Jurkat, Clone E6-1 (cell line): ENCODE measurements at regions not wholly inside any gene's neighbourhood (a gene's known extent, or its start where the extent isn't known, plus 50 kb on each side); places are given as distances from the start of the nearest gene placed in this dataset.

Experiments
- DNase-seq: peaks from one replicate; pipeline ENCODE4 v3.0.0-alpha.2; 2011; ENCODE audit warnings: low read depth, low spot score
- H3K4me3 ChIP-seq: 2 replicates; pipeline ENCODE4 v1.5.1; 2011; ENCODE audit warnings: mild to moderate bottlenecking, low read length, control low read depth, moderate library complexity

DNA sequence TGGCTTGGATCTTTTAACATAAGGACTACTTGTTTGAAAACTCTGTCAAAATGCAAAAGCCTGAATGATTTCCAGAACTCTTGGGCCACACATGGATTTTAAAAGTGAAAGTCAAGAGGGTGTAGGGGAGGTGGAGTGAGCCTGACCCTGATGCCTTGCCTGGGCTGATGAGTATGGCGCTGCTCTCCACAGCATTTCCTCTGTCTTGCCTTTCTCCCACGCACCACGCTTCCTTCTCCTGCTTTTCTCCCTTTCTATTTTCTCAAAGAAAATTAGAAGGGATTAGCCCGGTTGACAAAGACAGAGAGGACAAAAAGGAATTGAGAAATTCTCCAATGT is 207.0 kb upstream of the CCDC68 start:
- no peak overlapping the region for H3K4me3 ChIP-seq
- no peak for DNase-seq

DNA sequence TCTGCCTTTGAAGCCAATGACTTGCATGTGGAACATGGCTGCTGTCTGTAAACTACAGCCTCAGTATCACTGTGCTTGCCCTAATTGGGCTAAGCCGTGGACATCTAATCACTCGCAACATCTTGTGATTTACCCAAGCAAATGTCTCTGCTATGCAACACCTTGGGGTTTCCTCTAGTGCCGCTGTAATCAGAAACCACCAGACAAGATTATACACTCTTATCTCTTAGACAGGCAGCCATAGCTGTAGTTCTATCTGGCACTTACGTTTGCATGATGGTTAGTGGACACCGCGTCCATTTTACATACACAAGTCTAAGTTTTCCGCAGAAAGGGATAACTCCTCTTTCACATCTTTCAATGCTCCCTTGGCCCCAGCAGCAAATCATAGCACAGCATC is 204.3 kb upstream of the CCDC68 start:
- H3K4me3 ChIP-seq: no peak overlapping the region
- DNase-seq: no peak

DNA sequence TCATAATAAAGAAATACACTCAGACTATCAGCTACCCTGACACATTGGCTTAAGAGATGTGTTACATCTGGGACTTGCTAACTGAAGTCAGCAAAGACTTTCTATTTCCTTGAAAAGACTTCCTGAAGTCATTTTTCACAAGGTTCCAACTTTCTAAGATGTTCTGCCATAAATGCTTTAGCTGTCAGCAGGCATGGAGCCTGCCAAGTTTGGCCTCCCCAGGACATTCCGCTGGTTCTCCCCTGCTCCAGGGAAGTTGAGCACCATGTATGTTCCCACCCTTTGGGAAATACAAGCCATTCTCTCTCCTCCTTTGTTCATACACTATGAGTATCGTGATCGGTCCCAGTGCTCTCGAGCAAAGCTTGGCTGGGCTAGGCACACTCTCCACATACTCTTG is 202.7 kb upstream of the CCDC68 start:
- H3K4me3 ChIP-seq: no peak overlapping the region

DNA sequence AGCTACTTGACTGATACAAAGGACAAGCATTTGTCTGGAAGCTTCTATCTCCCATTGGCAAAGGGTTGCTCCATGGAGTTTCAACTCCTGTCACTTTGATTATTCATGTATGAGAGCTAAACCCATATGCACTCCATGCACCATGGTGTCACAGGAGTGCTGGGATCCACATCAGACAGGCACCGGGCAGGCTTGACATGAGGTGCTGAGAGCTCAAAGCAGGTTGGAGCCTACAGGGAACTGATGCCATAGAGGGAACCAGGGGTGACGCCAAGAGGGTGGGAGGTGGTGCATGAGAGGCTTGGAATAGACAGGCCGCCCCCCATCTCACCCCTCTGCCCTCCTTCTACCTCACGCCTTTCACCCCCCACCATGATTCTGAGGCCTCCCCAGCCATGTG is 199.8 kb upstream of the CCDC68 start:
- DNase-seq: no peak
- no peak overlapping the region for H3K4me3 ChIP-seq

More for the DNA sequence above, 202.7 kb upstream of the CCDC68 start:
- no peak for DNase-seq

DNA sequence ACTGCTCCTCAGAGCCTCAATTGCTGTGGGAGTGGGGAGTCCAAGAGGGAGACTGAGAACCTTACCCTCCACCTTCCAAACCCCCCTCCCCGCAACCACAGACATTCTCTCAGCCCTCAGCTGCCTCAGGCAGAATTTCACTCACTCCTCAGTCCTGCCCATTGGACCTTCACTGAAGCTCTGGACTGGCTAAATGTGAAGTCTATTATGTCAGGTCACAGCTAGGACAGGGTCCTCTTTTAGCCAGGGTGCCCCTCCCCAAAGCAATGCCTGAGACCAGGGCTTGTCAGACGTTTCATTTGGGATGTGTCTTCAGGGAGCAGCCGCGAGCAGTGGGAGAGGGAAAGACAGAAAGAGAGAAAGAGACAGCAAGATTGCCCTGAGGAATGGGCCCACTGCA is 199.3 kb upstream of the CCDC68 start:
- no peak overlapping the region for H3K4me3 ChIP-seq
- DNase-seq: no peak

DNA sequence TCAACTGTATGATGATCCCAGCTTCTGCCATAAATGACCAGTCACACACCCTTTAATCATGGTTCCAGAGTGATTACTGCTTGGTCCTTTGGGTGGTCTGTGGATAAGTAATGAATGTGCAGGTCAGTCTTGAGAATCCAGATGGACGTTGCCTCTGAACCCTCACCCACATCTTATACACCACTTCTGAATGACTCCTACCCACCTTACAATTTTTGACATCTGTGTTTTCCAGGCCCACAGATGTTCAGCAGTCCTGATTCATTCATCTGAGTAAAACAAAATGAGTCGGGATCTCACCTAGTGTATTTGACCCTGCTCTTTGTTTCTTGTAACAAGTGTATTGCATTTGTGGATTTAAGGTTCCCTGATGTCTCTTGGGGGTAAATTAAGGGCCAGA is 194.1 kb upstream of the CCDC68 start:
- DNase-seq: no peak
- H3K4me3 ChIP-seq: no peak overlapping the region

DNA sequence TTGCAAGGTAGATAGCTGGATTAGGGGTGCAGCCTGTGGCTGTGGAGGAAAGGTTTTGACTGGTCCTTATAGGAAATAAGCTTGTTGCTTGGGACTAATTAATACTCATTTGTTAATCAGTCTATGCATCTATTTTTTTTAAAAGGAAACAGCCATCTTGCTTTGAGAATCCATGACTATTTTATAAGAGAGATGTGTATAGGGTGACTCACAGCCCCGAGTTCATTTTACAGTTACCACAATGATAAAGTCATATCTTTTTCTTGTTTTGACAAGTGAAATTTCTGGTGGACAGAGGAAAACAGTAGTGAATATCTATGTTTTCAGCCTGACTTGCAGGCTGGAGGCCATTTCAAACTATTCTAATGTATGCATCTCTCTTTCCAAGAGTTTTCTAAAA is 193.5 kb upstream of the CCDC68 start:
- no peak overlapping the region for H3K4me3 ChIP-seq
- DNase-seq: no peak

DNA sequence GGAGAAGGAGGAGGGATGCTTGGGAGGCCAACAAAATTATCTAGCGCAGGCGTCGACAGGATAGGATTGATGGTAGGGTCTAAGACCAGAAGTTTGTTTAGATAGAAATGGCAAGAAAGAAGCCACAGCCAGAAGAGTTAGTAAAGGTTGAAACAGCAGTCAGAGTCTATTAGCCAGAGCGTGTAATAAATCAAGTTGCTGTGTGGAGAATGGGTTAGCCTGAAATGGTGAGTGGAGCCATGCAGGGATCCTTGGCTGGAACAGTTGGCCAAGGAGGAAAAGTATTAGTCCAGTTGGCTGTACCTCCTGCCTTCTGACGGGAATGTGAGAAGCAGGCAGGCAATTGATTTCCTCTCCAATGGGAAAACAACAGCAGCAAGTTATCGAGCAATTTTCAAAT is 190.7 kb upstream of the CCDC68 start:
- no peak for DNase-seq

DNA sequence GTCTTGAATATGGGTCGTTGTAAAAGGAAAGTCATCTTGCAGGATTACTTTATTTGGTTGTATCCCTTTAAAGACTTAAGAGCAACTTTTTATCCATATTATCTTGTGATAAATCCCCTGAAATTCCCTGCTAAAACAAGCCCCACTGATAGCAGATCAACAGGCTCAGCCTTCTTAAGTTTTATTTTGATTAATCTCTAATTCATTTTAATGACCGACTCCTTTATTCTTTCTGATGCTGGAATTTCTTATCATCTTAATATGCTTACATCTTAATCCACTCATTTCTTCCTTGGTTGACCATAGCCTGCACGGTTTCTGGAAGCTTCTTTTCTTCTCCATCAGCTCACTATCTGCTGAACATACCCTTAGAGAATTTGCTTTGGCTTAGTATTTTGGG is 188.5 kb upstream of the CCDC68 start:
- no peak overlapping the region for H3K4me3 ChIP-seq
- DNase-seq: no peak

More for the DNA sequence above, 190.7 kb upstream of the CCDC68 start:
- H3K4me3 ChIP-seq: no peak overlapping the region

DNA sequence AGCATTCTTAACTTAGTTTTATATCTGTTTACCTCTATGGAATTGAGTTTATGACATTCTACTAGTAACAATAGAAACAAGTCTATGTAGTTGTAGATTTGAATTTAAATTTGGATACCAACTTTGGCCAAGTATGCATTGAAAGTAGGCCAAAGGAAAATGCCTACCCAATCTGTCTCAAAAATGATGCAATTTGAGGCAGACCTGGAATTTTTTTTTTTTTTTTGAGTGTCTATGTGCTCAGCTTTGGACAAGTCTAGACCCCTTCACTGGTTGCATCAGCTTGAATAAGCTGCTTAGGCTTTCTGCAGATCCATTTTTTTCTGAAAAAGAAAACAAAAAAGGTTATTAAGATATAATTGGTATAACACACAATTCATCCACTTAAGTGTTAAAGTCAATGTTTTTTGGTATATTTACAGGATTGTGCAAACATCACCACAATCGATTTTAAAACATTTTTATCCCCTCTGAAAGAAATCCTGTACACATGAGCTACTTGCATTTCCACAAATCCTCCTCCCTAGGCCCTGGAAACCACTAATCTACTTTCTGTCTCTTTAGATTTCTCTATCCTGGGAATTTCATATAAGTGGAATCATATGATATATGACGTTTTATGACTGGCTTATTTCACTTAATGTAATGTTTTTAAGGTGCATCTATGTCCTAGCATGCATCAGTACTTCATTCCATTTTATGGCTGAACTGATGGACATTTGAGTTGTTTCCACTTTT is 185.1 kb upstream of the CCDC68 start:
- no peak overlapping the region for H3K4me3 ChIP-seq
- DNase-seq: no peak

DNA sequence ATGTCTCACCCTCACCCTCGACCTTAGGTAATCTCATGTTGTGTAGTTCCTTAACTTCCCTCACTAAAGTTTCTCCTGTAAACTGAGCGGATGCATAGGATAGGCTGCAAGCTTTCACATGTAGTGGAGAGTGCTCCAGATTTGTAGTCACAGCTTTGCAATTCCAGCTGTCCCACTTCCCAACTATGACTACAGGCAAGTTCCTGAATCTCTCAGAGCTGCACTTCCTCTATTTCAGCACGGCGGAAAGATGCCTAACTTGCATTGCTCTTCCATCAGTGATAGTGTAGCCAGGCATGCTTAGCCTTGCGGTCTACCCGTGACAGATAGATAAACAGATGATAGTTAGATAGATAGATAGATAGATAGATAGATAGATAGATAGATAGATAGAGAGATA is 183.1 kb upstream of the CCDC68 start:
- no peak overlapping the region for H3K4me3 ChIP-seq
- no peak for DNase-seq

DNA sequence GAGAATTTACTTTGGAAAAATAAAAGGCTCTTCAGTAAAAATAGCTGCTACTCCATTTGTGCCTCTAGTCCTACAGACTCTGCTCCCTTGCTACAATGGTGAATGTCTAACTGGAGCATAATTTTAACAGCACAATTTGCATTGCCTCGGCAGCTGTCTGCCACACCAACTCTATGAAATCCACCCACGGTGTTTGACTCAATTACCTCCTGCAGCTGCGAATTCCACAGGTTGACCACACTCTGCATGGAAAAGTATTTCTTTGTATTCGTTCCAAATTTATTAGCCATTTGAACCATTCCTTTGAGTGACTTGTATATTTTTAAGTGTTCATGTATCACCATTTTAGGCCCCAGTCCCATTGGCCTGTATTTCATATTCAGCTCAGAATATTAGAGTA is 182.1 kb upstream of the CCDC68 start:
- DNase-seq: no peak
- no peak overlapping the region for H3K4me3 ChIP-seq

DNA sequence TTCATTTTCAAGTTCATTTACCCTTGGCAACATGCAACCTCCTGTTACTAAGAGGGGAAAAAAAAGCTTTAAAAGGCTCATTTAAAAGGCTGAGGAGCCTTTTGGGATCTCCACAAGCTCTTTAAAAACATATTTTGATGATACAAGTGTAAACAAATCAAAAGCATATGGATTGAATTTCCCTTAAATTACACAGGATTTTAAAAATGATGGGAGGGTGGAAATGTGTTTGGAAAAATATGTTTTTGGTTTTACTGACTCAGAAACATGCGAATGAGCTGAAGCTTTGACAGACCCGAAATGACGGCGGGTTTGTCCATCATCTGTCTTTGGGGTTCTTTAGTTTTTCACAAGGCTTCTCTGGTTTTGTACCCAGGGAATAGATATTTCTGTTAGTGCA is 180.6 kb upstream of the CCDC68 start:
- no peak overlapping the region for H3K4me3 ChIP-seq
- DNase-seq: no peak

DNA sequence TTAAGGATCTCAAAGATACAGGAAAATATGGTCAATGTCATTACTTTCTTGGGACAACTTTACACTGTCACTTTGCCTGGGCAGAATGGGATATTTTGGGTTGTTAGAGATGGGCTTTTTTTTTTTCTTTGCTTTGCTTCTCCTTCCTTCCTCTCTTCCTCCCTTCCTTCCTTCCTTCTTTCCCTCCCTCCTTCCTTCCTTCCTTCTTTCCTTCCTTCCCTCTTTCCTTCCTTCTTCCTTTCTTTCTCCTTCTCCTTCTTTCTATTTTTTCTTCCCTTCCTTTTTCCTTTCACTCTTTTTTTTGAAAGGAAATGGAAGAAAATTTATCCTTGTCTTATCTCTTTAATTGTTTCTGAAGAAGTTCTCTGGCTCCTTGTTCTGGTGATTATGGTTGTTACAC is 180.0 kb upstream of the CCDC68 start:
- no peak for DNase-seq
- no peak overlapping the region for H3K4me3 ChIP-seq

DNA sequence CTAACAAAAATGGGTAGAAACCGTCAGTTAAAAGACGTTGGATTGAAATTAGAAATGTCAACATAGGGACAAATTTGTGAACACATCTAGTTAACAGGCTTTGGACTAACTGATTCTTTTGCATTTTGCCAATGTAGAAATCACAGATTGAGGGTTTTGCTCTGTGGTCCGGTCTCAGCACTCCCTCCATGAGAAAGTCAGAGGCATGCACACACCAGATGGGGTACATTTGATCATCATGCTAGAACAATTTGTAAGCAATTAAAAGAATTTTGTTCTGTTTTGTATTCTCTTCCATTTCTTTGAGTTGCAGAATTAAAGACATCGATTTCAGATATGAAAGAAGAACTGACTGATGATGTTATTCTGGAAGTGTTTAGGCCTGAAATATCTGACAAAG is 179.1 kb upstream of the CCDC68 start:
- no peak overlapping the region for H3K4me3 ChIP-seq
- DNase-seq: no peak

DNA sequence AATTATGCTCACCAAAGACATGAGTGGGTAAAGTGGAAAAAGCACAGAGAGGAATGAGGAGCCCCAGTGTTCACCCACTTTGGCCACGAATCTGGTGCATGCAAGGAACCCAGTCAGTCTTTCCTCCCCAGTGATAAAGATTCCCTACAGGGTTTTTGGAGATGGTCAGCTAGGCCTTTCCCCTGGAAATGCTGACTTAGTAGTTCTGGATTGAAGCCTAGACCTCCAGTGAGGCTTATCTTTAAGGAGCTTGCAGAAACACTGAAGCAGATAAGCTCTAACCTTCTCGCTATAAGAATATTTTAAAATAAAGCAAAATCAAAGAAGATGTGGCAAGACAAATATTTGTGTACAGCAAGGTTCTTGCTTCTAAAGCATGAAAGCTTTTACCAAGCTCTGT is 178.3 kb upstream of the CCDC68 start:
- H3K4me3 ChIP-seq: no peak overlapping the region
- DNase-seq: no peak

DNA sequence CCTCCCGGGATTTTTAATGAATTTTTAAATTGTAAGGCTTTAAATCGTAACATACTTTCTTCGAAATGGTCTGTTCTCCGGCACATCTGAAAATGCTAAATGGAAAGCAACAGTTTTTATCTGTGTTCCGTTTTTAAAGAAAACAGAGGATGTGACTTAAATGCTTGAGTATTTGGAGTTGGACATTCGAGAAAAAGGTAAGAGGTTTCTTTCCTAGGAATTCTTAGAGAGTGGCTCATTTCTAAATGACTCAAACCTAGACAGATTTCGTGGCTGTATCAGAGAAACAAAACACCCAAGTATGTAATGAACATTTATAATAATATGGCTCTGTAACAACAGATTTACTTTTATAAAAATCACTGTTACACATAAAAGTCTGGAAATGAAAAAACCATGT is 177.6 kb upstream of the CCDC68 start:
- DNase-seq: no peak
- H3K4me3 ChIP-seq: no peak overlapping the region

DNA sequence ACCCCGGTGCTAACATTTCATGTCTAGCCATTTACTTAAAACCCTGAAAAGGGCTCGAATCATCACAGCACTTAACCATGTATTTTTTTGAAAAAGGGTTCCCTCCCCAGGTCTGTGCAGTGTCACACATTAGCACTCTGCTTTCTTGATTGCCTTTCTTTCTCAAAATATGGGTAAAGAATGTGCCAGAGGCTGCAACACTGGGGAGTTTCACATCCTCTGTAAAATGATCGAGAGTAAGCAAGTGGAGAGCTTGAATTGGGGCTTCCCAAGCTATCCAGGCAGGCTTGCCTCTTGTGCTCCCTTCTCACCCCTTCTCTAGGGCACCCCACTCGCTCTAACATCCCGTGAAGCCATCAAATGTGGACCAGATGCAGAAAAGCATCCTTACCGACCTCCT is 177.0 kb upstream of the CCDC68 start:
- H3K4me3 ChIP-seq: no peak overlapping the region

DNA sequence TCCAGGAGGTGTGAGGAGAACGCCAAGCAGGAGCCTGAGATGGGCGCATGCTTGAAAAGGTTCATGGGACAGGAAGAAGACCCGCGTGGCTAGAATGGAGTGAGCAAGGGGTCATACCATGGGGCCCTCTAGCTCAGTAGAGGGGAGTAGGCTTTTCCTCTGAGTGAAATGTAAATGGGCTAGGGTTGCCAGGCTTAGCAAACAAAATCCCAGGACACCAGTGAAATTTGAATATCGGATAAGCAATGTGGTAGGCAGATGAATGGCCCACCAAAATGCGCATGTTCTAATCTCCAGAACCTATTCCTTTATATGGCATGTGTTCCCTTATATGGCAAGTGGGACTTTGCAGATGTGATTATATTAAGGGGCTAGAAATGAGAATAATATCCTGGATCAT is 174.1 kb upstream of the CCDC68 start:
- DNase-seq: no peak
- H3K4me3 ChIP-seq: no peak overlapping the region

More for the DNA sequence above, 177.0 kb upstream of the CCDC68 start:
- DNase-seq: no peak

DNA sequence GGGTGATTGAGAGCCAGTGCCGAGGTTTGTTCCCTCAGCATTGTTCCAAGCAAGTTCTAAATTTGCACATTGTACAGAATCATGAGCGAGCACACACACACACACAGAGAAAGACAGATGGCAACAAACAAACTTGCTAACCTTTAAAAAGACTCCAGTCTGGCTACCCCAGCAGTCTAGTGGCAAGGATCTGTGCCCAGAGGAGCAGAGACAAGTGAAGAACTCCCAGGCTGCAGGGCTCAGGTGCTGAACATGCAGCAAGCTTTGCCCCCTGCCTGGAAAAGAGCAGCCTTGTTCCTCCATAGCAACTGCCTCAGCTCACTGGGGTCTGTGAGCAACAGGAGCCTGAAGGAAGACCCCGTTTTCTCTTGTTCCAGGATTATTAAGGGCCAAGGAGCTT is 169.2 kb upstream of the CCDC68 start:
- DNase-seq: no peak
- no peak overlapping the region for H3K4me3 ChIP-seq

DNA sequence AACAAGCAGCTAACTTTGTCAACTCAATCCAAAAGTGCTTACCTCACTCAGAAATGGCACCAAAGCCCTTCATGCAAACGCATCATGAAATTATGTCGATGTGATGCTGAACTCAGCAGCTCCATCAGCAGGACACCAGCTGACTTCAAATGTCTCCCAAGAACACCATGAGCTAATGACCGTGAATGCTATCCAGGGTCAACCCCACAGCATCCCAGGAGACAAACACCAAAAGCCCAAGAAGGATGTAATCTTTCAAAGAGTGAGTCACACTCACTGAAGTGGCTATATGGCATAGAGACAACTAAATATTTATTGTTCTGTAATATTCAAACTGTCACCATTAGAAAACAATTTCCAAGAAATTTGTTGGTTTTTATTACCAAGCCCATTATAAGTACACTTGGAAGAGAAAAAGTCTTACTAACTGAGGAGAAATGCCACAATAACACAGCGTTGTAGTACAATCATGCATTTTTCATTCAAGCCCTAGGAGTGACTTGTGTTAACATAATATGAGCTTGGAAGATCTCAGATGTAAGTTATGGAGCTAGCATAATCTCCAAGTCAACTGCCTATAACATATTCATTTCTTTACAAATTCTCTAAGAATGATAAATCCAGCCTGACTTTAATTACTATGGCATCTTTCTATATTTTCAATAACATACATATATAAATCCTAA is 165.0 kb upstream of the CCDC68 start:
- H3K4me3 ChIP-seq: no peak overlapping the region
- no peak for DNase-seq
